ENCODE measurements at regions not wholly inside any gene's neighbourhood (a gene's known extent, or its start where the extent isn't known, plus 50 kb on each side); places are given as distances from the start of the nearest gene placed in this dataset.

GRCh38 chr2:53610260-53610659, 157.3 kb upstream of the CHAC2 start:
- TF ChIP-seq, protein P1, sequence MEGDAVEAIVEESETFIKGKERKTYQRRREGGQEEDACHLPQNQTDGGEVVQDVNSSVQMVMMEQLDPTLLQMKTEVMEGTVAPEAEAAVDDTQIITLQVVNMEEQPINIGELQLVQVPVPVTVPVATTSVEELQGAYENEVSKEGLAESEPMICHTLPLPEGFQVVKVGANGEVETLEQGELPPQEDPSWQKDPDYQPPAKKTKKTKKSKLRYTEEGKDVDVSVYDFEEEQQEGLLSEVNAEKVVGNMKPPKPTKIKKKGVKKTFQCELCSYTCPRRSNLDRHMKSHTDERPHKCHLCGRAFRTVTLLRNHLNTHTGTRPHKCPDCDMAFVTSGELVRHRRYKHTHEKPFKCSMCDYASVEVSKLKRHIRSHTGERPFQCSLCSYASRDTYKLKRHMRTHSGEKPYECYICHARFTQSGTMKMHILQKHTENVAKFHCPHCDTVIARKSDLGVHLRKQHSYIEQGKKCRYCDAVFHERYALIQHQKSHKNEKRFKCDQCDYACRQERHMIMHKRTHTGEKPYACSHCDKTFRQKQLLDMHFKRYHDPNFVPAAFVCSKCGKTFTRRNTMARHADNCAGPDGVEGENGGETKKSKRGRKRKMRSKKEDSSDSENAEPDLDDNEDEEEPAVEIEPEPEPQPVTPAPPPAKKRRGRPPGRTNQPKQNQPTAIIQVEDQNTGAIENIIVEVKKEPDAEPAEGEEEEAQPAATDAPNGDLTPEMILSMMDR (IDR thresholded peaks at IDR 0.05; ENCODE audit: low read depth, low read length, poor library complexity, severe bottlenecking): no peak
- no peak for TF ChIP-seq EZH2phosphoT487 (IDR thresholded peaks at IDR 0.05; ENCODE audit: borderline replicate concordance, low read length)

All from DOHH2 (cell line).